GM10248 (cell line): ENCODE measurements at regions not wholly inside any gene's neighbourhood (a gene's known extent, or its start where the extent isn't known, plus 50 kb on each side); places are given as distances from the start of the nearest gene placed in this dataset.

Experiments
- CTCF ChIA-PET: fragments of 300-600 bp; sonication (Branson Sonifier 250); formaldehyde crosslinking; extraction: SDS; loops from one replicate; lab custom pipeline; 2021; ENCODE audit warnings: antibody characterized with exemption; lab: Yijun Ruan, JAX
- POLR2A ChIA-PET: fragments of 350-650 bp; sonication (Branson Sonifier 250); formaldehyde crosslinking; extraction: SDS; loops from one replicate; lab custom pipeline; 2020; ENCODE audit warnings: antibody characterized with exemption; lab: Yijun Ruan, JAX
- DNase-seq: peaks from one replicate; pipeline ENCODE4 v3.0.0; 2012; ENCODE audit errors: extremely low spot score
- TF ChIP-seq, protein P1 (sequence below): IDR thresholded peaks from 2 replicates; pipeline ENCODE4 v1.5.1; 2012; ENCODE audit warnings: mild to moderate bottlenecking, low read depth; ENCODE audit errors: extremely low read depth, missing control alignments, control extremely low read depth

- ChIA-PET POLR2A (no interaction called here), CTCF (interaction anchor here (0.6 to 3.7 kb wide), 26 partner anchors 9 to 1227 kb away, joined by 3 to 20 read pairs (median 4); no protein-coding TSS in a partner anchor)
- TF ChIP-seq, protein P1, sequence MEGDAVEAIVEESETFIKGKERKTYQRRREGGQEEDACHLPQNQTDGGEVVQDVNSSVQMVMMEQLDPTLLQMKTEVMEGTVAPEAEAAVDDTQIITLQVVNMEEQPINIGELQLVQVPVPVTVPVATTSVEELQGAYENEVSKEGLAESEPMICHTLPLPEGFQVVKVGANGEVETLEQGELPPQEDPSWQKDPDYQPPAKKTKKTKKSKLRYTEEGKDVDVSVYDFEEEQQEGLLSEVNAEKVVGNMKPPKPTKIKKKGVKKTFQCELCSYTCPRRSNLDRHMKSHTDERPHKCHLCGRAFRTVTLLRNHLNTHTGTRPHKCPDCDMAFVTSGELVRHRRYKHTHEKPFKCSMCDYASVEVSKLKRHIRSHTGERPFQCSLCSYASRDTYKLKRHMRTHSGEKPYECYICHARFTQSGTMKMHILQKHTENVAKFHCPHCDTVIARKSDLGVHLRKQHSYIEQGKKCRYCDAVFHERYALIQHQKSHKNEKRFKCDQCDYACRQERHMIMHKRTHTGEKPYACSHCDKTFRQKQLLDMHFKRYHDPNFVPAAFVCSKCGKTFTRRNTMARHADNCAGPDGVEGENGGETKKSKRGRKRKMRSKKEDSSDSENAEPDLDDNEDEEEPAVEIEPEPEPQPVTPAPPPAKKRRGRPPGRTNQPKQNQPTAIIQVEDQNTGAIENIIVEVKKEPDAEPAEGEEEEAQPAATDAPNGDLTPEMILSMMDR: no peak
- no peak for DNase-seq
Measured at GRCh38 chr13:99900960-99901359, 70.6 kb downstream of the ZIC5 start.

DNA sequence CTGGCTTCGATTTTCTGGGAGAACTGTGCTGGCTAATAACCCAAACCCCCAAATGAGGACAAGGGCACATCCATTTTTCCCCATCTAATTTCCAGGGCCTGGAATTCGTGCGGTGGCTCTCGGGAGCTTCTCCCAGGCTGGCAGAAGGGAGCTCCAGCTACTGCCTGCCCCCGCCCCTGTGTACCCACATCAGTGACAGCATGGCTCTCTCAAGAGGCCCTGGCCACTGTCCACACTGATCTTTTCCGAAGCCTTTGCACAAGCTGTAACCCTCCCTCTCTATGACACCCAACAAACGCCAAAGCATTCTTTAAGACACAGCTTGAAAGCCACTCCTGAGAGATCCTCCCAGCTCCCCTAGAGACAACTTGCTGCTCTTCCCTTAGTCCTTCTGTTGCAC, 73.1 kb downstream of the ZIC5 start:
- ChIA-PET POLR2A (interaction anchor here (0.8 kb wide), 1 partner anchor 9 kb away, joined by 3 read pairs; no protein-coding TSS in a partner anchor), CTCF (interaction anchor here (0.6 to 3.7 kb wide), 8 partner anchors 10 to 624 kb away, joined by 3 to 20 read pairs (median 4); no protein-coding TSS in a partner anchor)
- no peak for DNase-seq
- TF ChIP-seq, protein P1: no peak

- POLR2A ChIA-PET: no interaction called here
- TF ChIP-seq, protein P1: no peak
- CTCF ChIA-PET: no interaction called here
- DNase-seq: no peak
Measured at GRCh38 chr13:99897076-99897440, 74.5 kb downstream of the ZIC5 start.

- ChIA-PET POLR2A (no interaction called here), CTCF (no interaction called here)
- TF ChIP-seq, protein P1: no peak
- DNase-seq: no peak
Measured at GRCh38 chr13:99896369-99897075, 75.0 kb downstream of the ZIC5 start.

DNA sequence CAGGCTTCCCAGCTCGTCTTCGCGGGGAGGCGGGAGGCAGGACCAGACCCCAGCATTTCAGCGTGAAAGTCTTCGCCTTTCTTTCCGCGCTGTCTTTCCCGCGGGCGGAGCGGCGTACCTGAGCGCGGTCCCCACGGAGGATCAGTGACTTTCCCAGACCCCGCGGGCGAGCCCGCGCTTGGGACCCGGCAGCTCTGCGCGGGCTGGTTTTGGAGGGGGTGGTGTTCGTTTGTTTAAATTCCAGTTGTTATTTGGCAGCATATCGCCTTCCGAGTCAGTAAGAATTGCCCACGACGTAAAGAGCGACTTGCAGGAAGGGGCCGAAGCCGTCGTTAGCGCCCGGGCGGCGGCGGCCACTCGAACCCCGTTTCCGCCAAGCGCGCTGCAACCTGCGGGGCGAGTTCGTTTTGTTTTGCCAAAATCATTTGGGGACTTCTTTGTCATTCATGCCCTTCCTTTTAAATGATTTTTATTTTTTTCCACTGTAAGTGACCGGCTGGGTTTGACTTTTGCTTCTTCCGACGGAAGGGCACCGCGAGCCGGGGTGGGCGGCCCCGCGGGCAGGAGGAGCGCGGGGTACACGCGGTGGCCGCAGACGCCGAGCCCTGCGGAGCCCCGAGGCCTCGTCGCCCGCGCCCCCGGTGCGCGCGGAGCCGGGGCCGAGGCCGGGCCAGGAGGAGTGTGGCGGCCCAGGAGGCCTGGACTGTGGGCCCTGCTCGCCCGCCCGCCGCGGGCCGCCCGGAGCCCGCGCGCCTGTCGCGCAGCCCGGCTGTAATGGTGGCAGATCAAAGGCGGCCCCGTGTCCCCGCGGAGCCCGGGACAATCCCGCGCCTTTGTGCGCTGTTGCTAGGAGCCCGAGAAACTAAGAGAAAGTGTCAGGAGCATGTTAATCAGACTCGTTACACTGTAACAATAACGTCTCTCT, 75.9 kb downstream of the ZIC5 start:
- TF ChIP-seq, protein P1: no peak
- ChIA-PET CTCF (no interaction called here), POLR2A (no interaction called here)
- no peak for DNase-seq

GRCh38 chr13:99894840-99895443, 76.6 kb downstream of the ZIC5 start:
- CTCF ChIA-PET: no interaction called here
- POLR2A ChIA-PET: no interaction called here
- TF ChIP-seq, protein P1: no peak
- no peak for DNase-seq
